Body of pancreas (tissue), 4 donors: ENCODE measurements at regions not wholly inside any gene's neighbourhood (a gene's known extent, or its start where the extent isn't known, plus 50 kb on each side); places are given as distances from the start of the nearest gene placed in this dataset.

ENCODE experiments used
- ATAC-seq: fragments of 150-250 bp; one replicate; pipeline ENCODE4 v1.9.1; 2016
- DNase-seq, 4 donors: peaks; one replicate each; pipeline ENCODE4 v3.0.0-alpha.2; 2019
- H3K27ac ChIP-seq, 4 donors: fragments of 200-600 bp; sonication (generic); 1 replicate in 3 of 4; 2 replicates in 1 of 4; pipeline versions ENCODE4 v1.5.1 to v1.6.1; 2016 to 2019; ENCODE audit warnings: mild to moderate bottlenecking in 1 of 4, mixed read lengths in 1 of 4, moderate library complexity in 1 of 4
- H3K27me3 ChIP-seq, 2 donors: fragments of 200-600 bp; sonication (generic); one replicate each; pipeline ENCODE4 v1.6.0; 2016; ENCODE audit warnings: mild to moderate bottlenecking in 1 of 2
- H3K36me3 ChIP-seq, 2 donors: fragments of 200-600 bp; sonication (generic); replicated peaks in 1 of 2; 2 replicates each; pipeline ENCODE4 v1.5.1; 2016; ENCODE audit warnings: low read depth in 2 of 2; ENCODE audit not compliant: insufficient read depth in 1 of 2
- H3K4me1 ChIP-seq: fragments of 200-600 bp; sonication (generic); one replicate; pipeline ENCODE4 v1.6.0; 2016
- H3K4me3 ChIP-seq, 2 donors: fragments of 200-600 bp; sonication (generic); 1 replicate in 1 of 2; 2 replicates in 1 of 2; pipeline ENCODE4 v1.5.1; 2016 to 2019
- H3K9me3 ChIP-seq, 3 donors: fragments of 200-600 bp; sonication (generic); 1 replicate in 2 of 3; 2 replicates in 1 of 3; pipeline ENCODE4 v1.5.1; 2016
- POLR2A ChIP-seq, 3 donors: fragments of 450-650 bp; IDR thresholded peaks; one replicate each; pipeline ENCODE4 v1.6.1; 2016; ENCODE audit warnings: antibody characterized with exemption in 3 of 3, mild to moderate bottlenecking in 2 of 3
- WGBS, 2 donors: methylation state at CpG; one replicate each; pipeline ENCODE4 v1.1.5; 2017; 5-methylcytosine and 5-hydroxymethylcytosine counted together
- intact Hi-C: fragments of 100-400 bp; cut with DNase I; formaldehyde crosslinking; loops from one replicate; pipeline ENCODE4 v1.15.1; 2023
- TF ChIP-seq, protein P1 (sequence below), 7 experiments: fragments of 450-650 bp in 4 of 7; fragments of 200-600 bp in 3 of 7; sonication (generic) in 3 of 7; IDR thresholded peaks; one replicate each; pipeline ENCODE4 v1.5.1; 2016 to 2019; ENCODE audit warnings: antibody characterized with exemption in 7 of 7

GRCh38 chr12:111180426-111181142 is 188.3 kb downstream of the PHETA1 start:
- WGBS, 2 donors, result 42 to 68% methylated on average over 19 of the region's 19 CpGs
- Histone ChIP-seq H3K4me3 (no peak overlapping the region), H3K36me3 (no peaks in the 10 kb centered on the region), H3K9me3 (no peaks in the 10 kb centered on the region), H3K27ac (no peak overlapping the region), H3K27me3 (no peaks in the 10 kb centered on the region), H3K4me1 (peaks cover 11% of the 10 kb centered on the region)
- TF ChIP-seq, protein P1, sequence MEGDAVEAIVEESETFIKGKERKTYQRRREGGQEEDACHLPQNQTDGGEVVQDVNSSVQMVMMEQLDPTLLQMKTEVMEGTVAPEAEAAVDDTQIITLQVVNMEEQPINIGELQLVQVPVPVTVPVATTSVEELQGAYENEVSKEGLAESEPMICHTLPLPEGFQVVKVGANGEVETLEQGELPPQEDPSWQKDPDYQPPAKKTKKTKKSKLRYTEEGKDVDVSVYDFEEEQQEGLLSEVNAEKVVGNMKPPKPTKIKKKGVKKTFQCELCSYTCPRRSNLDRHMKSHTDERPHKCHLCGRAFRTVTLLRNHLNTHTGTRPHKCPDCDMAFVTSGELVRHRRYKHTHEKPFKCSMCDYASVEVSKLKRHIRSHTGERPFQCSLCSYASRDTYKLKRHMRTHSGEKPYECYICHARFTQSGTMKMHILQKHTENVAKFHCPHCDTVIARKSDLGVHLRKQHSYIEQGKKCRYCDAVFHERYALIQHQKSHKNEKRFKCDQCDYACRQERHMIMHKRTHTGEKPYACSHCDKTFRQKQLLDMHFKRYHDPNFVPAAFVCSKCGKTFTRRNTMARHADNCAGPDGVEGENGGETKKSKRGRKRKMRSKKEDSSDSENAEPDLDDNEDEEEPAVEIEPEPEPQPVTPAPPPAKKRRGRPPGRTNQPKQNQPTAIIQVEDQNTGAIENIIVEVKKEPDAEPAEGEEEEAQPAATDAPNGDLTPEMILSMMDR (IDR thresholded peaks at IDR 0.05), result no peak
- no peak for TF ChIP-seq POLR2A (IDR thresholded peaks at IDR 0.05)
- ATAC-seq, result no peak
- DNase-seq, result no peak
- intact Hi-C loops, result no loop called here

GRCh38 chr12:111178181-111179081 is 190.5 kb downstream of the PHETA1 start:
- peak in 1 of 4 donors; percentile 10 for DNase-seq
- Histone ChIP-seq H3K27me3 (no peaks in the 10 kb centered on the region), H3K36me3 (no peaks in the 10 kb centered on the region), H3K9me3 (no peaks in the 10 kb centered on the region), H3K4me1 (peaks cover 11% of the 10 kb centered on the region), H3K4me3 (no peak overlapping the region), H3K27ac (no peak overlapping the region)
- TF ChIP-seq, protein P1 (IDR thresholded peaks at IDR 0.05), result no peak
- TF ChIP-seq POLR2A (IDR thresholded peaks at IDR 0.05), result no peak
- no peak for ATAC-seq
- intact Hi-C loops, result no loop called here
- WGBS, 2 donors, result 51 to 52% methylated on average over 18 of the region's 18 CpGs

- intact Hi-C loops, result no loop called here
- DNase-seq, result no peak
- Histone ChIP-seq H3K9me3 (no peaks in the 10 kb centered on the region), H3K27me3 (no peaks in the 10 kb centered on the region), H3K4me3 (no peak overlapping the region), H3K36me3 (no peaks in the 10 kb centered on the region), H3K27ac (no peak overlapping the region), H3K4me1 (peaks cover under 1% of the 10 kb centered on the region)
- TF ChIP-seq, protein P1 (IDR thresholded peaks at IDR 0.05), result no peak
- no peak for TF ChIP-seq POLR2A (IDR thresholded peaks at IDR 0.05)
- ATAC-seq, result no peak
- 63 to 64% methylated on average over 10 of the region's 10 CpGs for WGBS, 2 donors
Measured at GRCh38 chr12:111175396-111176094, 193.3 kb downstream of the PHETA1 start.

DNA sequence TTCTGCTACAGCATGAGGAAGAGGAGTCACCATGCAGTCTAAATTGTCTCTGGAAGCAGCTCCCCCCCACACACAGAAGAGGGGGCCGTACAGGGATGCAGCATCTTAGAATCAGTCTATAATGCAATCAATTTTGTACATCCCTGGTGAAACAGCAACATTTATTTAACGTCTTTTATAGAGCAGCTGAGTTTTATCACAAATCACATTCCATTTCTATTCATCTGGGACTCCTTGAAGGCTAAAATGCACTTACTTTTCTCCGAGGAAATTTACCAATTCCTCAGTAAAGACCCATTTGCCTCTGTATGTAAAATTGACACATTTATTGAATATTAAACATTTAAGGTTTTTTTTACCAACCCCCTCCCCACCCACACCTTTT is 193.9 kb downstream of the PHETA1 start:
- no peak overlapping the region for H3K4me3 ChIP-seq
- H3K27me3 ChIP-seq, result no peaks in the 10 kb centered on the region
- no peaks in the 10 kb centered on the region for H3K36me3 ChIP-seq
- TF ChIP-seq POLR2A (IDR thresholded peaks at IDR 0.05), result no peak
- TF ChIP-seq, protein P1 (IDR thresholded peaks at IDR 0.05), result no peak
- H3K9me3 ChIP-seq, result no peaks in the 10 kb centered on the region
- no peaks in the 10 kb centered on the region for H3K4me1 ChIP-seq
- DNase-seq (no peak), ATAC-seq (no peak)
- 20 to 22% methylated on average over 3 of the region's 3 CpGs for WGBS, 2 donors
- H3K27ac ChIP-seq, result no peak overlapping the region
- intact Hi-C loops, result no loop called here
